ENCODE measurements at regions not wholly inside any gene's neighbourhood (a gene's known extent, or its start where the extent isn't known, plus 50 kb on each side); places are given as distances from the start of the nearest gene placed in this dataset.

- ChIA-PET CTCF (interaction anchor here (1.0 to 1.4 kb wide), 2 partner anchors 14 to 29 kb away, joined by 3 to 5 read pairs; no protein-coding TSS in a partner anchor), POLR2A (no interaction called here), SMC1A (ENCODE audit: uncharacterized antibody, unreplicated experiment) (no interaction called here), RAD21 (ENCODE audit: unreplicated experiment) (no interaction called here)
- in situ Hi-C loops (cut with MboI) (no loop called here), intact Hi-C loops (cut with micrococcal nuclease; ENCODE audit: unreplicated experiment) (no loop called here)
- no peak overlapping the region for H2AFZ ChIP-seq (ENCODE audit: control insufficient read depth, low read depth, low read length)
- H4K20me1 ChIP-seq (ENCODE audit: control insufficient read depth, insufficient read depth): no peaks in the 10 kb centered on the region
- no peaks in the 10 kb centered on the region for H3K4me1 ChIP-seq (ENCODE audit: control insufficient read depth, insufficient read depth, low read length)
- no peaks in the 10 kb centered on the region for H3K79me2 ChIP-seq (ENCODE audit: control insufficient read depth, insufficient read depth, low read length)
- ATAC-seq (no peak), FAIRE-seq (no peak), DNase-seq (ENCODE audit: low read depth, low spot score) (no peak)
- TF ChIP-seq MLLT1 (IDR thresholded peaks at IDR 0.05) (no peak), KLF5 (IDR thresholded peaks at IDR 0.05; ENCODE audit: partially characterized antibody) (no peak), NFXL1 (IDR thresholded peaks at IDR 0.05; ENCODE audit: borderline replicate concordance) (no peak), IKZF2 (IDR thresholded peaks at IDR 0.05) (no peak), ZBTB33 (IDR thresholded peaks at IDR 0.05) (no peak), MYB (IDR thresholded peaks at IDR 0.05; ENCODE audit: borderline replicate concordance, low read depth, low read length) (no peak), GABPA (IDR thresholded peaks at IDR 0.05; ENCODE audit: low read depth) (no peak)
- WGBS (ENCODE audit: insufficient coverage, insufficient replicate concordance, low lambda C conversion rate, missing lambda C conversion rate): 67% methylated on average over 1 of the region's 1 CpG
- no peaks in the 10 kb centered on the region for H3K36me3 ChIP-seq (ENCODE audit: control insufficient read depth in 2 of 2, insufficient read depth in 2 of 2, low read length in 1 of 2)
- no peak overlapping the region for H3K4me2 ChIP-seq (ENCODE audit: control insufficient read depth, insufficient read depth)
- H3K27me3 ChIP-seq (replicated peaks in 1 of 2; ENCODE audit: control insufficient read depth in 2 of 2, insufficient read depth in 2 of 2, low read length in 1 of 2): peaks cover under 1 to 3% of the 10 kb centered on the region in 2 experiments; a peak in 3 of 4 replicates
- H3K9ac ChIP-seq (ENCODE audit: control insufficient read depth, insufficient read depth, low read length): no peak overlapping the region
- BruUV-seq (replicated peaks): no TSS peak
- no peaks in the 10 kb centered on the region; the same call in 2 of the 3 replicates for H3K9me3 ChIP-seq (replicated peaks; ENCODE audit: control insufficient read depth, insufficient read depth, low read length)
- no peak overlapping the region for H3K4me3 ChIP-seq
- H3K27ac ChIP-seq (ENCODE audit: control insufficient read depth, insufficient read depth): no peak overlapping the region
Observed at GRCh38 chr6:129967427-129967826, 51.0 kb upstream of the L3MBTL3 start.

Measured in GM12878 (cell line).